Mesendoderm (in vitro differentiated cells): ENCODE measurements at regions not wholly inside any gene's neighbourhood (a gene's known extent, or its start where the extent isn't known, plus 50 kb on each side); places are given as distances from the start of the nearest gene placed in this dataset.

Source experiments
- DNase-seq: peaks from one replicate; pipeline ENCODE4 v3.0.0; 2013
- H2AK5ac ChIP-seq: 2 replicates; pipeline ENCODE4 v1.6.1; 2013; ENCODE audit warnings: low read length, inconsistent platforms
- H2BK120ac ChIP-seq: 2 replicates; pipeline ENCODE4 v1.6.1; 2013; ENCODE audit warnings: low read depth, mild to moderate bottlenecking, low read length, moderate library complexity, mixed read lengths
- H2BK15ac ChIP-seq: replicated peaks from 2 replicates; pipeline ENCODE4 v1.6.1; 2013; ENCODE audit warnings: low read depth, mild to moderate bottlenecking, moderate library complexity
- H2BK5ac ChIP-seq: 2 replicates; pipeline ENCODE4 v1.6.1; 2013; ENCODE audit warnings: low read length, inconsistent platforms
- H3K18ac ChIP-seq: 2 replicates; pipeline ENCODE4 v1.6.1; 2013; ENCODE audit warnings: mild to moderate bottlenecking, low read length, mixed read lengths
- H3K23ac ChIP-seq: one replicate; pipeline ENCODE4 v1.6.1; 2013; ENCODE audit warnings: low read length
- H3K27ac ChIP-seq: 2 replicates; pipeline ENCODE4 v1.5.1; 2013; ENCODE audit warnings: low read depth, mild to moderate bottlenecking, inconsistent platforms, low read length, moderate library complexity
- H3K27me3 ChIP-seq: 2 replicates; pipeline ENCODE4 v1.6.1; 2013; ENCODE audit warnings: low read length, control low read depth, mild to moderate bottlenecking, inconsistent platforms; ENCODE audit not compliant: insufficient read depth, poor library complexity
- H3K36me3 ChIP-seq: 2 replicates; pipeline ENCODE4 v1.6.1; 2013; ENCODE audit warnings: low read length, inconsistent platforms; ENCODE audit not compliant: control insufficient read depth, insufficient read depth
- H3K4ac ChIP-seq: one replicate; pipeline ENCODE4 v1.6.1; 2013; ENCODE audit warnings: low read depth, mild to moderate bottlenecking, low read length, moderate library complexity
- H3K4me1 ChIP-seq: 2 replicates; pipeline ENCODE4 v1.6.1; 2013; ENCODE audit warnings: low read depth, low read length, inconsistent platforms; ENCODE audit not compliant: control insufficient read depth
- H3K4me2 ChIP-seq: 2 replicates; pipeline ENCODE4 v1.6.1; 2013; ENCODE audit warnings: low read length
- H3K4me3 ChIP-seq: 2 replicates; pipeline ENCODE4 v1.5.1; 2013; ENCODE audit warnings: mild to moderate bottlenecking, low read length
- H3K56ac ChIP-seq: one replicate; pipeline ENCODE4 v1.6.1; 2013; ENCODE audit warnings: low read length
- H3K79me1 ChIP-seq: 2 replicates; pipeline ENCODE4 v1.6.1; 2013; ENCODE audit warnings: low read length, inconsistent platforms
- H3K79me2 ChIP-seq: 2 replicates; pipeline ENCODE4 v1.6.1; 2013; ENCODE audit warnings: mild to moderate bottlenecking, low read length; ENCODE audit not compliant: control insufficient read depth, insufficient read depth
- H3K9ac ChIP-seq: 2 replicates; pipeline ENCODE4 v1.6.1; 2013; ENCODE audit warnings: low read length, inconsistent platforms
- H4K5ac ChIP-seq: one replicate; pipeline ENCODE4 v1.6.1; 2013; ENCODE audit warnings: low read length
- H4K8ac ChIP-seq: one replicate; pipeline ENCODE4 v1.6.1; 2013; ENCODE audit warnings: low read depth, mild to moderate bottlenecking, control low read depth, low read length, moderate library complexity
- whole genome bisulfite sequencing: extraction: QIAGEN DNeasy Blood & Tissue Kit; methylation state at CpG from one replicate; pipeline ENCODE4 v1.1.7; 2013; ENCODE audit warnings: low lambda C conversion rate, missing lambda C conversion rate; ENCODE audit not compliant: insufficient coverage; ENCODE audit errors: extremely low coverage; 5-methylcytosine and 5-hydroxymethylcytosine counted together

GRCh38 chr17:72332367-72332766 lies 211.5 kb downstream of the SOX9 start:
- H2BK120ac ChIP-seq = no peak overlapping the region
- no peaks in the 10 kb centered on the region for H3K79me1 ChIP-seq
- no peaks in the 10 kb centered on the region for H3K36me3 ChIP-seq
- H2BK15ac ChIP-seq = no peak overlapping the region
- H4K5ac ChIP-seq = no peak overlapping the region
- no peak overlapping the region for H4K8ac ChIP-seq
- no peak overlapping the region for H3K9ac ChIP-seq
- no peak overlapping the region for H3K18ac ChIP-seq
- no peak overlapping the region for H2BK5ac ChIP-seq
- H3K27me3 ChIP-seq = no peaks in the 10 kb centered on the region
- H3K4me2 ChIP-seq = no peak overlapping the region
- no peak overlapping the region for H3K4ac ChIP-seq
- H3K79me2 ChIP-seq = no peaks in the 10 kb centered on the region
- H3K4me3 ChIP-seq = no peak overlapping the region
- no peak overlapping the region for H3K23ac ChIP-seq
- no peak for DNase-seq
- peaks cover 2% of the 10 kb centered on the region for H3K4me1 ChIP-seq
- no peak overlapping the region for H2AK5ac ChIP-seq
- H3K27ac ChIP-seq = no peak overlapping the region
- no CpG with 5 or more reads among the region's 3 CpGs for WGBS
- H3K56ac ChIP-seq = no peak overlapping the region

GRCh38 chr17:72333570-72333969 lies 212.8 kb downstream of the SOX9 start:
- H4K5ac ChIP-seq = no peak overlapping the region
- no peak overlapping the region for H3K4me3 ChIP-seq
- no peak overlapping the region for H2BK5ac ChIP-seq
- H3K36me3 ChIP-seq = no peaks in the 10 kb centered on the region
- H3K79me2 ChIP-seq = no peaks in the 10 kb centered on the region
- H3K18ac ChIP-seq = no peak overlapping the region
- no CpG with 5 or more reads among the region's 2 CpGs for WGBS
- no peak overlapping the region for H2AK5ac ChIP-seq
- H3K4me1 ChIP-seq = peaks cover 4% of the 10 kb centered on the region
- no peaks in the 10 kb centered on the region for H3K79me1 ChIP-seq
- no peak overlapping the region for H2BK120ac ChIP-seq
- H3K27ac ChIP-seq = no peak overlapping the region
- H2BK15ac ChIP-seq = no peak overlapping the region
- H3K27me3 ChIP-seq = no peaks in the 10 kb centered on the region
- no peak overlapping the region for H4K8ac ChIP-seq
- H3K4me2 ChIP-seq = no peak overlapping the region
- no peak overlapping the region for H3K23ac ChIP-seq
- no peak overlapping the region for H3K9ac ChIP-seq
- H3K4ac ChIP-seq = no peak overlapping the region
- no peak for DNase-seq
- H3K56ac ChIP-seq = no peak overlapping the region

DNA sequence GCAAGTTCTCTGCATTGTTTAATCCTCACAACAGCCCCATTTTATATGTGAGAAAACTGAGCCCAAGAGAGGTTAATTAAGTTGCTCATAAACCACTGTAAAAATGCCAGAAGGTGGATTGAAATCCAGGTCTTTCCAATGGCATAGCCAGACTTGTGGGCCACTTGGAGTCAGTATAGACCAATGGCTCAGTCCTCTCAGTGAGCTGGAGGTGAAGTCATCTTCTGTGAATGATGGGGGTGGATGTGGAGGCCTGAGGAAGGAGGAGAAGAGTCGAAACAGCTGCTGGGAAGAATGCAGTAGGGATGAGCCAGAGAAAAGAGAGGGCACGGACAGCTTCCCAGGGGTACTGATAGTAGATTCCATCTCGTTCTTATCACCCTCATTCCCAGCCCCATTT lies 213.4 kb downstream of the SOX9 start:
- no CpG with 5 or more reads among the region's 3 CpGs for WGBS
- no peak overlapping the region for H2BK120ac ChIP-seq
- no peak overlapping the region for H2AK5ac ChIP-seq
- no peak overlapping the region for H3K18ac ChIP-seq
- H3K4ac ChIP-seq = no peak overlapping the region
- H3K4me1 ChIP-seq = peaks cover 5% of the 10 kb centered on the region
- H3K4me3 ChIP-seq = no peak overlapping the region
- H3K23ac ChIP-seq = no peak overlapping the region
- H4K8ac ChIP-seq = no peak overlapping the region
- H4K5ac ChIP-seq = no peak overlapping the region
- no peak overlapping the region for H2BK5ac ChIP-seq
- no peak overlapping the region for H3K9ac ChIP-seq
- no peak overlapping the region for H3K4me2 ChIP-seq
- peak; percentile 48 for DNase-seq
- no peak overlapping the region for H3K27ac ChIP-seq
- H3K79me1 ChIP-seq = no peaks in the 10 kb centered on the region
- H3K27me3 ChIP-seq = no peaks in the 10 kb centered on the region
- H3K79me2 ChIP-seq = no peaks in the 10 kb centered on the region
- H3K56ac ChIP-seq = no peak overlapping the region
- H2BK15ac ChIP-seq = no peak overlapping the region
- H3K36me3 ChIP-seq = no peaks in the 10 kb centered on the region

DNA sequence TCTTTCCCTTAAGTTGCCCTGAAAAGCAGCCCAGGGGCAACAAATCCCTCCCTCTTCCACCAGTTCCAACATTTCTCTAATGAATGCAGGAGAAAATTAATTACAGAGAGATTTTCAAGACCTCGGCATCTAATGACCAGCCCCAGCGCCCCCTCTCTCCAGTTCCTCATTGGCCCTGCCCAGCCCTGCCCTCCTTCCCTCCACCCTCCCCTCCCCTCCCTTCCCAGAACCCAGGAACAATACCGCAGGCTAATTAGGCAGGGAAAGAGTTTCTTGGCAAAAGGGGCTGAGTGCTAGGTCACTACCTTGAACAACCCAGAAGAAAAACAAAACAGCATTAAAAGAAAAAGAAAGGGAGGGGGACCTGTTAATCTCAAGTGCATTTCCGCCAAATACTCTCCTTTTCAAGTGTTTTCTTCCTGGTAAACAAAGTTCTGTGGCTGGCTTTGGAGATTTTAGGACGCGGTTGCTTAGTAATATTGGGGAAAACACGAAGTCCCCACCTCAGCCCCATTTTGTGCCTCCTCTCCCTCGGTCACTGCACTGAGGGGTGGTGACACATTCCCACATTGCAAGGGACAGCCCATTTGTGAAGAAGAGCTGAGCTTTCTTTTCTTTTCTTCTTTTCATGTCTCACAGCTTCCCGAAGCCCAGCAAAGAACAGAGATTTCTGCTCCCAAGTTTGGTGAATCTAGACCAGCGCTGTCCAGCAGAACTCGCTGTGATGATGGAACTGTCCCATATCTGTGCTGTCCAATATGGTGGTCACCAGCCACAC lies 215.4 kb downstream of the SOX9 start:
- no peaks in the 10 kb centered on the region for H3K79me2 ChIP-seq
- H2BK15ac ChIP-seq = no peak overlapping the region
- H3K4ac ChIP-seq = peak overlapping the region; percentile 18
- no peaks in the 10 kb centered on the region for H3K36me3 ChIP-seq
- H3K9ac ChIP-seq = no peak overlapping the region
- H2AK5ac ChIP-seq = no peak overlapping the region
- no peak overlapping the region for H3K4me2 ChIP-seq
- peak overlapping the region; percentile 15 for H2BK120ac ChIP-seq
- H3K18ac ChIP-seq = no peak overlapping the region
- no peak overlapping the region for H4K8ac ChIP-seq
- H3K23ac ChIP-seq = no peak overlapping the region
- H2BK5ac ChIP-seq = no peak overlapping the region
- H3K56ac ChIP-seq = peak overlapping the region; percentile 17
- WGBS = no CpG with 5 or more reads among the region's 11 CpGs
- peaks cover 5% of the 10 kb centered on the region for H3K4me1 ChIP-seq
- no peak overlapping the region for H3K4me3 ChIP-seq
- H3K79me1 ChIP-seq = no peaks in the 10 kb centered on the region
- DNase-seq = peak; percentile 42
- no peak overlapping the region for H4K5ac ChIP-seq
- no peaks in the 10 kb centered on the region for H3K27me3 ChIP-seq
- no peak overlapping the region for H3K27ac ChIP-seq

DNA sequence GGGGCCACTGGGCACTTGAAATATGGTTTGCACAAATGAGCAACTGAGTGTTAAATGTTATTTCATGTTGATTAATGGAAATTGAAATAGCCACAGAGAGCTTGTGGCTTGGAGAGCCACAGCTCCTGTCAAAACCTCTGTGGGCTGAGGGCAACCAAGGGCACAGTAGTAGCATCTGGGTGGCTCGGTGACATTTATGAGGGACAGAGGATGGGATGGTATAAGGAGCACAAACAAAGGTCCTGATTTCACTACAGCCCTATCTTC lies 215.9 kb downstream of the SOX9 start:
- Histone ChIP-seq H3K56ac (no peak overlapping the region), H3K9ac (no peak overlapping the region), H3K4me2 (no peak overlapping the region), H4K8ac (no peak overlapping the region), H3K18ac (no peak overlapping the region), H3K79me1 (no peaks in the 10 kb centered on the region), H3K23ac (no peak overlapping the region), H3K36me3 (no peaks in the 10 kb centered on the region), H4K5ac (no peak overlapping the region), H2BK5ac (no peak overlapping the region), H3K4ac (no peak overlapping the region), H2AK5ac (no peak overlapping the region), H3K4me1 (peaks cover 5% of the 10 kb centered on the region), H2BK15ac (no peak overlapping the region), H3K4me3 (no peak overlapping the region), H2BK120ac (no peak overlapping the region), H3K27ac (no peak overlapping the region), H3K27me3 (no peaks in the 10 kb centered on the region), H3K79me2 (no peaks in the 10 kb centered on the region)
- no CpG with 5 or more reads among the region's 1 CpG for WGBS
- DNase-seq = no peak

DNA sequence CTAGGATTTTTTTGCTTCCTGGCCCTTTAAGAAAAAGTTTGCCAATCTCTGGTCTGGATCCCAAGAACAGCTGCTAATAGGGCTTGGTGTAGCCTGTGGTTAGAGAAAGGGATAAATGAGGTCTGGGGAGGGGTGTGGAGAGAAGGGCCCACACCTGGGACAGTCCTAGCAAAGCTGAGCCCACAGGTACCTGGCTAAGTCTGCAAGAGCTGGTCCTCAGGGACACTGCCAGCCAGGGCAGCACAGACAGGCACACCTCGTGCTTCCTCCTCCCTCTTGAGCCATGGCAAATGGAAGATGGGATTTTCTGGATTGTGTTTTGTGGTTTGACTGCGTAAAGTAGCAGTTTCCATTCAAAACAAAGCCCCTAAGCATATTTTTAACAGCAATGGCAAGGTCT lies 217.5 kb downstream of the SOX9 start:
- no peak overlapping the region for H2BK15ac ChIP-seq
- no peak overlapping the region for H3K9ac ChIP-seq
- H2AK5ac ChIP-seq = no peak overlapping the region
- H3K79me1 ChIP-seq = no peaks in the 10 kb centered on the region
- no CpG with 5 or more reads among the region's 2 CpGs for WGBS
- peak overlapping the region; percentile 8 for H3K4ac ChIP-seq
- no peaks in the 10 kb centered on the region for H3K79me2 ChIP-seq
- peak overlapping the region; percentile 36 for H3K27ac ChIP-seq
- H3K27me3 ChIP-seq = no peaks in the 10 kb centered on the region
- H3K23ac ChIP-seq = no peak overlapping the region
- peak overlapping the region; percentile 25 for H3K56ac ChIP-seq
- no peak overlapping the region for H3K4me2 ChIP-seq
- H3K36me3 ChIP-seq = no peaks in the 10 kb centered on the region
- no peak overlapping the region for H3K4me3 ChIP-seq
- no peak overlapping the region for H4K8ac ChIP-seq
- peak overlapping the region; percentile 7 for H3K18ac ChIP-seq
- no peak for DNase-seq
- no peak overlapping the region for H4K5ac ChIP-seq
- no peak overlapping the region for H2BK5ac ChIP-seq
- H3K4me1 ChIP-seq = peaks cover 7% of the 10 kb centered on the region
- no peak overlapping the region for H2BK120ac ChIP-seq
